ENCODE measurements at regions not wholly inside any gene's neighbourhood (a gene's known extent, or its start where the extent isn't known, plus 50 kb on each side); places are given as distances from the start of the nearest gene placed in this dataset.

GRCh38 chr7:41303709-41304108, 399.2 kb downstream of the INHBA start:
- TF ChIP-seq, protein P1, sequence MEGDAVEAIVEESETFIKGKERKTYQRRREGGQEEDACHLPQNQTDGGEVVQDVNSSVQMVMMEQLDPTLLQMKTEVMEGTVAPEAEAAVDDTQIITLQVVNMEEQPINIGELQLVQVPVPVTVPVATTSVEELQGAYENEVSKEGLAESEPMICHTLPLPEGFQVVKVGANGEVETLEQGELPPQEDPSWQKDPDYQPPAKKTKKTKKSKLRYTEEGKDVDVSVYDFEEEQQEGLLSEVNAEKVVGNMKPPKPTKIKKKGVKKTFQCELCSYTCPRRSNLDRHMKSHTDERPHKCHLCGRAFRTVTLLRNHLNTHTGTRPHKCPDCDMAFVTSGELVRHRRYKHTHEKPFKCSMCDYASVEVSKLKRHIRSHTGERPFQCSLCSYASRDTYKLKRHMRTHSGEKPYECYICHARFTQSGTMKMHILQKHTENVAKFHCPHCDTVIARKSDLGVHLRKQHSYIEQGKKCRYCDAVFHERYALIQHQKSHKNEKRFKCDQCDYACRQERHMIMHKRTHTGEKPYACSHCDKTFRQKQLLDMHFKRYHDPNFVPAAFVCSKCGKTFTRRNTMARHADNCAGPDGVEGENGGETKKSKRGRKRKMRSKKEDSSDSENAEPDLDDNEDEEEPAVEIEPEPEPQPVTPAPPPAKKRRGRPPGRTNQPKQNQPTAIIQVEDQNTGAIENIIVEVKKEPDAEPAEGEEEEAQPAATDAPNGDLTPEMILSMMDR (IDR thresholded peaks at IDR 0.05; ENCODE audit: control extremely low read depth in 1 of 3, insufficient read depth in 1 of 3, low read depth in 1 of 3, low read length in 3 of 3) = no peak
- TF ChIP-seq POLR2A (IDR thresholded peaks at IDR 0.05; ENCODE audit: control extremely low read depth in 1 of 2, low read depth in 2 of 2, low read length in 2 of 2) (no peak), ZNF274 (IDR thresholded peaks at IDR 0.05; ENCODE audit: borderline replicate concordance, extremely low read depth, low read length) (no peak), RNF2 (IDR thresholded peaks at IDR 0.05; ENCODE audit: borderline replicate concordance, low read depth, low read length, missing control alignments, poor library complexity, severe bottlenecking) (no peak), TCF12 (IDR thresholded peaks at IDR 0.05; ENCODE audit: low read depth, low read length) (no peak), GABPA (IDR thresholded peaks at IDR 0.05; ENCODE audit: borderline replicate concordance, insufficient read depth, low read length) (no peak), EZH2 (IDR thresholded peaks at IDR 0.05; ENCODE audit: low read depth, low read length, severe bottlenecking) (no peak)
